ENCODE measurements at regions not wholly inside any gene's neighbourhood (a gene's known extent, or its start where the extent isn't known, plus 50 kb on each side); places are given as distances from the start of the nearest gene placed in this dataset.

DNA sequence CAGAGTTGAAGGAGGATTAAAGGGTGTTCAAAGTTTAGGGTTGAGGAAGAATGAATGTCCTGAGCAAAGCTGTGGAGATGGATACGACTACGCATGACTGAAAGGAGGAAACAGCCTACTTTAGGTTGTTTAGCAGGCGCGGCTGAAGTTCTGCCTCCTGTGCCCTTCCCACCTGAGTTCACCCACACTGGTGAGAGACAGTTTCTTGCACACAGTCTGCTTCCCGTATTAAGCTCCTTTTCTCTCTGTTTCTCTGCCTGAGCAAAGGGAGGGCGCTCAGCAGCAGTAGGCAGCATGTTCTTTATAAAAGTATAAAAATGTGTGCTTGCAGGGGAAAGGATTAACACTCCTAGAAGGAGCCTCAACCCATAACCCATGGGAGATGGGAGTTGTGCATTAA is 224.0 kb upstream of the SMARCA2 start:
- no peak overlapping the region for H3K4me3 Mint-ChIP-seq
- H3K9me3 Mint-ChIP-seq: peaks cover 22% of the 10 kb centered on the region
- no peaks in the 10 kb centered on the region for H3K36me3 Mint-ChIP-seq (ENCODE audit: low read depth)
- no peak overlapping the region for H3K27ac Mint-ChIP-seq
- H3K4me1 Mint-ChIP-seq (ENCODE audit: low read depth): no peaks in the 10 kb centered on the region
- no peaks in the 10 kb centered on the region for H3K27me3 Mint-ChIP-seq
- intact Hi-C loops (cut with micrococcal nuclease): no loop called here

DNA sequence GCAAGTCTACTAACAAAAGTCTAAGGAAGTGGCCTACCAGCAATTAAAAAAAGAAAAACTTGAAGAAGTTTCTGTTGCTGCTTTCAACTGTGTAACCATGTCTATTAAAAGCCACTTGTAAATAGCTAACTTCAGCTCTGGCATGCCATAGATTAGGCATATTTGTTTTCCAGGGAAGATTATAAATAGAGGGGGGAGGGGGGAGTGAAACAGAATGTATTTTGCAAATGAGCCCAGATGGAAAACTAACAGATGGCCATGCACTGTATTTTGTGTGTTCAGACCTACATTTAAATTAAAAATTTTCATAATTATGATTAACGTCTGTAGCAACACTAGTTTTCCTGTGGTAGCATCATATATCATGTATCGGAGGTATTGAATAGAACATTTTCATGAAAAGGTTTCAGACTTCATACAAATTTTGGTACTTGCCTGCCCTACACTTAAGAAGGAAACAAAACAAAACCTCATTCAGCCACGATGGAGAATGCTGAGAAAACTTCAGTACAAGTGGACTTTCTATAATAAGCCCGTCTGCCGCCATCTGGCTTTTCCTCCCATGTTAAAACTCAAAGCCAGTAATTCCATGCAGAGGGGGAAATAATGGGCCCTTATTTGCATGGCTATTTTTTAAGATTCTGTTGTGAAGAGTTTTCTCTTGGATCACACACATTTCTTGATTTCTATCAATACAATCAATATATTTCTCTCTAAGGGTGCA is 220.4 kb upstream of the SMARCA2 start:
- Mint-ChIP-seq H3K4me3 (no peak overlapping the region), H3K27me3 (no peaks in the 10 kb centered on the region), H3K27ac (no peak overlapping the region), H3K36me3 (ENCODE audit: low read depth) (no peaks in the 10 kb centered on the region), H3K4me1 (ENCODE audit: low read depth) (no peaks in the 10 kb centered on the region), H3K9me3 (peaks cover 18% of the 10 kb centered on the region)
- intact Hi-C loops (cut with micrococcal nuclease): no loop called here

DNA sequence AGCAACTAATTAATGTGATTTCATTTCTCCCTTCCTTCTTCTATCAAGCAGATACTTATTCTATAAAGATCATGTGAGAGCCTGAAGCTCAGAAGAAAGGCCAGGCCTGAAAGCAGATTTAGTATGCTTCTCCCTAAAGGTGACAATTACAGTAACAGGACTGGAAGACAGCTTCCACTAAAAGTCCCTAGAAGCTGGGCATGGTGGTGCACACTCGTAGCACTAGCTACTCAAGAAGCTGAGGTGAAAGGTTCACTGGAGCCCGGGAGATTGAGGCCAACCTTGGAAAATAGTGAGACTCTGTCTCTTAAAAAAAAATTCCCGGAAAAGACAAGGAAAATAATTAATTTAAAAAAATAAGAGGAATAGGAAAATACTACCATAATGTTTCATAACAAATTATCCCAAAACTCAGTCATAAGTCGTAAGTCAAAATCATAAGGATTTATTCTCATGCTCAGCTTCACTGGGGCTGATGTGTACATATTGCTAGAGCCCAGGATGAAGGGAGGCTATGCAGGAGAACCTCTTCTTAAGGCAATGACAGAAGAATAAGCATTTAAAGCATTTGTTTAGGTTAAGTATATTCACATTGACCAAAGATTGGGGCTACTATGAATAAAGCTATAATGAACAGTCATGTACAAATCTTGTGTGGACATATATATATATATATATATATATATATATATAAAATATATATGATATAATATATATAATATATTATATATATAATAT is 210.8 kb upstream of the SMARCA2 start:
- Mint-ChIP-seq H3K4me1 (ENCODE audit: low read depth) (no peaks in the 10 kb centered on the region), H3K36me3 (ENCODE audit: low read depth) (no peaks in the 10 kb centered on the region), H3K4me3 (no peak overlapping the region), H3K9me3 (no peaks in the 10 kb centered on the region), H3K27me3 (no peaks in the 10 kb centered on the region), H3K27ac (no peak overlapping the region)
- intact Hi-C loops (cut with micrococcal nuclease): no loop called here

- intact Hi-C loops (cut with micrococcal nuclease): no loop called here
- H3K36me3 Mint-ChIP-seq (ENCODE audit: low read depth): no peaks in the 10 kb centered on the region
- no peaks in the 10 kb centered on the region for H3K9me3 Mint-ChIP-seq
- no peak overlapping the region for H3K27ac Mint-ChIP-seq
- H3K27me3 Mint-ChIP-seq: no peaks in the 10 kb centered on the region
- H3K4me3 Mint-ChIP-seq: no peak overlapping the region
- H3K4me1 Mint-ChIP-seq (ENCODE audit: low read depth): no peaks in the 10 kb centered on the region
Observed at GRCh38 chr9:1829719-1830118, 185.4 kb upstream of the SMARCA2 start.

- Mint-ChIP-seq H3K4me3 (no peak overlapping the region), H3K27me3 (no peaks in the 10 kb centered on the region), H3K4me1 (ENCODE audit: low read depth) (no peaks in the 10 kb centered on the region), H3K27ac (no peak overlapping the region), H3K36me3 (ENCODE audit: low read depth) (no peaks in the 10 kb centered on the region), H3K9me3 (no peaks in the 10 kb centered on the region)
- intact Hi-C loops (cut with micrococcal nuclease): no loop called here
Observed at GRCh38 chr9:1832960-1833359, 182.2 kb upstream of the SMARCA2 start.

GRCh38 chr9:1837453-1838084 is 177.6 kb upstream of the SMARCA2 start:
- Mint-ChIP-seq H3K4me1 (ENCODE audit: low read depth) (no peaks in the 10 kb centered on the region), H3K27me3 (no peaks in the 10 kb centered on the region)
- intact Hi-C loops (cut with micrococcal nuclease): no loop called here

DNA sequence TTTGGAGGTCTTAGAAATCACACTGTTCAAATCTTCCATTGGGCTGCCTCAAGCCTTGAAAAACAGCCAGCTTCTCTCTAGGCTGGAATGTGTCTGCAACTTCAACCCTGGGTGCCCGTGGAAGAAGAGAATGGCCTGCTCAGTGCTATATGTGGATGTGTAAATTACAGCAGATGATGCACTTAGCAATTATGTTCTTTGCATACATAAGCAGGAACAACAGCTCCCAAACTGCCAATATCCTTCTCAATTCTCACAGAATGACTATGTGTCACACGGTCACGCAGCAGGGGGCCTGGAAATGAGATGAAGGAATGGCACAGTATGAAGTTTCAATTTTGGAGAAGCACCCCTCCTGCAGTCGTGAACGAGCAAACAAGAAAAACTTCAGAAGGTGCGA is 175.2 kb upstream of the SMARCA2 start:
- no peak overlapping the region for H3K27ac Mint-ChIP-seq
- no peaks in the 10 kb centered on the region for H3K4me1 Mint-ChIP-seq (ENCODE audit: low read depth)
- H3K9me3 Mint-ChIP-seq: no peaks in the 10 kb centered on the region
- H3K36me3 Mint-ChIP-seq (ENCODE audit: low read depth): no peaks in the 10 kb centered on the region
- intact Hi-C loops (cut with micrococcal nuclease): no loop called here
- H3K4me3 Mint-ChIP-seq: no peak overlapping the region
- H3K27me3 Mint-ChIP-seq: no peaks in the 10 kb centered on the region

More at GRCh38 chr9:1837453-1838084, 177.6 kb upstream of the SMARCA2 start:
- H3K27ac Mint-ChIP-seq: no peak overlapping the region
- no peak overlapping the region for H3K4me3 Mint-ChIP-seq
- H3K9me3 Mint-ChIP-seq: no peaks in the 10 kb centered on the region
- no peaks in the 10 kb centered on the region for H3K36me3 Mint-ChIP-seq (ENCODE audit: low read depth)

DNA sequence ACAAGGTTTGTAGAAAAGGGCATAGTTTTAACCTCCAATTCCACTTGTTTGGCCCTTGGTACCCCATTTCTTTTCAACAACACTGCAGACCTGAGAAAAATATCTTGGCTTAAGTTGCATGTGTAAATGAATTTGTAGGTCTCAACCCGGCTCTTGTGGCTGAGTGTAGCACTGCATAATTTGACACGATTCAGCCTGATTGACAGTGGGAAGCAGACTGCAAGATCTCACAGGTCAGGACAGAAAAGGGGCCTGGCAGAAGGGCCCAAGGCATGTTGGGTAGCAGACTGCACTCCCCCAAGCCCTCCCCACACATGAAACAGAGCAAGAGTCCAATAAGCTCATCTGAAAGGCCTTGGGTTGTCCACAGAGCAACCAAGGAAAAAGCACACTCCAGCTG is 169.7 kb upstream of the SMARCA2 start:
- H3K4me3 Mint-ChIP-seq: no peak overlapping the region
- no peaks in the 10 kb centered on the region for H3K4me1 Mint-ChIP-seq (ENCODE audit: low read depth)
- H3K36me3 Mint-ChIP-seq (ENCODE audit: low read depth): no peaks in the 10 kb centered on the region
- no peak overlapping the region for H3K27ac Mint-ChIP-seq
- no peaks in the 10 kb centered on the region for H3K9me3 Mint-ChIP-seq
- intact Hi-C loops (cut with micrococcal nuclease): no loop called here
- no peaks in the 10 kb centered on the region for H3K27me3 Mint-ChIP-seq

DNA sequence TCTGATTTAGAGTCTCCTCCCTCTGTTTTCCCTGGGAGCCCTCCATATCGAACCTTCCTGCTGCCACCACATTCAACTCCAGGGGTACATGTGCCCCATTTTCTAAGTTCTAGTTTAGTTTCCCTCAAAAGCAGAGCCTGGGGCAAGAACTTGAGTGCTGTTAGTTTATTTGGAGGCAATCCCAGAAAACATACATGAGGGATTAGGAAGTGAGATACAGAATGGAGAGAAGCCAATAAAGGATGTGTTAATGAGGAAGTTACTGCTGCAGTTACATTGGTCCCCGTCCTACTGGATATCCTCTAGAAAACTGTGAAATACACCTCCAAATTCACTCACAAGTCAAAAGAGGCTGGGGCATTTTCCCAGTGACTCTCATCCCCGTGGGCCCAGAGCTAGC is 159.4 kb upstream of the SMARCA2 start:
- no peaks in the 10 kb centered on the region for H3K27me3 Mint-ChIP-seq
- no peaks in the 10 kb centered on the region for H3K4me1 Mint-ChIP-seq (ENCODE audit: low read depth)
- peaks cover 1% of the 10 kb centered on the region for H3K9me3 Mint-ChIP-seq
- H3K27ac Mint-ChIP-seq: no peak overlapping the region
- H3K4me3 Mint-ChIP-seq: no peak overlapping the region
- intact Hi-C loops (cut with micrococcal nuclease): no loop called here
- no peaks in the 10 kb centered on the region for H3K36me3 Mint-ChIP-seq (ENCODE audit: low read depth)

DNA sequence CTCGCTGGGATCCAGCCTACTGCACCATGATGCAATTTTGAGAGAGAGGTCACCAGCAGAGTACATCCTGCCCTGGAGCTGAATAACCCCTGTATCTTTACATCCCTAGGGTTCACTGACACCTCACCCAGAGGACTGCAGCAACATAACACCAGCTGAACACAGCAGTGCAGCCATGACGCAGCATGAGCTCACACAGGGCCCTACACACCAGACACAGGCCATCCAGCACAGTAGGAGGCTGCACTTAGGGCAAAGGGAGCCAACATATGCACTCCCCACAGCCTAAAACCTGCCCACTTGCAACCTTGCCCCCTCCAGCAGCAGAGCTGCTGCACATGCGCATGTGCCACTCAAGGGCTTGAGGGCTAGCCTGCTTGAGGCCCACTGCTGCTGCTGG is 157.3 kb upstream of the SMARCA2 start:
- intact Hi-C loops (cut with micrococcal nuclease): no loop called here
- no peaks in the 10 kb centered on the region for H3K4me1 Mint-ChIP-seq (ENCODE audit: low read depth)
- no peaks in the 10 kb centered on the region for H3K36me3 Mint-ChIP-seq (ENCODE audit: low read depth)
- H3K27ac Mint-ChIP-seq: no peak overlapping the region
- H3K9me3 Mint-ChIP-seq: peaks cover 13% of the 10 kb centered on the region
- no peaks in the 10 kb centered on the region for H3K27me3 Mint-ChIP-seq
- H3K4me3 Mint-ChIP-seq: no peak overlapping the region

GRCh38 chr9:1869843-1870242 is 145.3 kb upstream of the SMARCA2 start:
- H3K4me3 Mint-ChIP-seq: no peak overlapping the region
- H3K9me3 Mint-ChIP-seq: no peaks in the 10 kb centered on the region
- intact Hi-C loops (cut with micrococcal nuclease): no loop called here
- no peaks in the 10 kb centered on the region for H3K4me1 Mint-ChIP-seq (ENCODE audit: low read depth)
- no peaks in the 10 kb centered on the region for H3K36me3 Mint-ChIP-seq (ENCODE audit: low read depth)
- peaks cover 12% of the 10 kb centered on the region for H3K27me3 Mint-ChIP-seq
- H3K27ac Mint-ChIP-seq: no peak overlapping the region

- Mint-ChIP-seq H3K9me3 (no peaks in the 10 kb centered on the region), H3K27me3 (peaks cover 11% of the 10 kb centered on the region), H3K4me3 (no peak overlapping the region), H3K27ac (no peak overlapping the region), H3K4me1 (ENCODE audit: low read depth) (no peaks in the 10 kb centered on the region), H3K36me3 (ENCODE audit: low read depth) (no peaks in the 10 kb centered on the region)
- intact Hi-C loops (cut with micrococcal nuclease): no loop called here
Observed at GRCh38 chr9:1870915-1871314, 144.2 kb upstream of the SMARCA2 start.

GRCh38 chr9:1871626-1872419 is 143.3 kb upstream of the SMARCA2 start:
- H3K4me1 Mint-ChIP-seq (ENCODE audit: low read depth): no peaks in the 10 kb centered on the region
- no peak overlapping the region for H3K27ac Mint-ChIP-seq
- H3K9me3 Mint-ChIP-seq: no peaks in the 10 kb centered on the region
- no peak overlapping the region for H3K4me3 Mint-ChIP-seq
- intact Hi-C loops (cut with micrococcal nuclease): no loop called here
- H3K36me3 Mint-ChIP-seq (ENCODE audit: low read depth): no peaks in the 10 kb centered on the region
- peaks cover 6% of the 10 kb centered on the region for H3K27me3 Mint-ChIP-seq
